ENCODE measurements at regions not wholly inside any gene's neighbourhood (a gene's known extent, or its start where the extent isn't known, plus 50 kb on each side); places are given as distances from the start of the nearest gene placed in this dataset.
A peak's percentile ranks its signal among the peaks of the same experiment; 100 is the strongest.

- TF ChIP-seq, protein P1, sequence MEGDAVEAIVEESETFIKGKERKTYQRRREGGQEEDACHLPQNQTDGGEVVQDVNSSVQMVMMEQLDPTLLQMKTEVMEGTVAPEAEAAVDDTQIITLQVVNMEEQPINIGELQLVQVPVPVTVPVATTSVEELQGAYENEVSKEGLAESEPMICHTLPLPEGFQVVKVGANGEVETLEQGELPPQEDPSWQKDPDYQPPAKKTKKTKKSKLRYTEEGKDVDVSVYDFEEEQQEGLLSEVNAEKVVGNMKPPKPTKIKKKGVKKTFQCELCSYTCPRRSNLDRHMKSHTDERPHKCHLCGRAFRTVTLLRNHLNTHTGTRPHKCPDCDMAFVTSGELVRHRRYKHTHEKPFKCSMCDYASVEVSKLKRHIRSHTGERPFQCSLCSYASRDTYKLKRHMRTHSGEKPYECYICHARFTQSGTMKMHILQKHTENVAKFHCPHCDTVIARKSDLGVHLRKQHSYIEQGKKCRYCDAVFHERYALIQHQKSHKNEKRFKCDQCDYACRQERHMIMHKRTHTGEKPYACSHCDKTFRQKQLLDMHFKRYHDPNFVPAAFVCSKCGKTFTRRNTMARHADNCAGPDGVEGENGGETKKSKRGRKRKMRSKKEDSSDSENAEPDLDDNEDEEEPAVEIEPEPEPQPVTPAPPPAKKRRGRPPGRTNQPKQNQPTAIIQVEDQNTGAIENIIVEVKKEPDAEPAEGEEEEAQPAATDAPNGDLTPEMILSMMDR (IDR thresholded peaks at IDR 0.05; ENCODE audit: insufficient read depth, low read length, poor library complexity, severe bottlenecking), result no peak
- Histone ChIP-seq H3K27me3 (ENCODE audit: control insufficient read depth, insufficient read depth, low read length) (no peaks in the 10 kb centered on the region), H3K36me3 (ENCODE audit: control insufficient read depth, insufficient read depth, low read length) (no peaks in the 10 kb centered on the region), H3K4me3 (ENCODE audit: low read depth, low read length) (no peak overlapping the region)
- no peak for DNase-seq (ENCODE audit: low read depth)
These were observed 643.8 kb upstream of the TENM4 start for GRCh38 chr11:80084608-80085007.

- DNase-seq (ENCODE audit: low read depth), result peak; percentile 14
These were observed 642.7 kb upstream of the TENM4 start for GRCh38 chr11:80083531-80083951.

GRCh38 chr11:80082406-80082805 lies 641.6 kb upstream of the TENM4 start:
- TF ChIP-seq, protein P1 (IDR thresholded peaks at IDR 0.05; ENCODE audit: insufficient read depth, low read length, poor library complexity, severe bottlenecking), result no peak
- Histone ChIP-seq H3K4me3 (ENCODE audit: low read depth, low read length) (no peak overlapping the region), H3K36me3 (ENCODE audit: control insufficient read depth, insufficient read depth, low read length) (no peaks in the 10 kb centered on the region), H3K27me3 (ENCODE audit: control insufficient read depth, insufficient read depth, low read length) (no peaks in the 10 kb centered on the region)
- no peak for DNase-seq (ENCODE audit: low read depth)

More at GRCh38 chr11:80083531-80083951, 642.7 kb upstream of the TENM4 start:
- no peaks in the 10 kb centered on the region for H3K27me3 ChIP-seq (ENCODE audit: control insufficient read depth, insufficient read depth, low read length)
- no peak overlapping the region for H3K4me3 ChIP-seq (ENCODE audit: low read depth, low read length)
- H3K36me3 ChIP-seq (ENCODE audit: control insufficient read depth, insufficient read depth, low read length), result no peaks in the 10 kb centered on the region
- TF ChIP-seq, protein P1 (IDR thresholded peaks at IDR 0.05; ENCODE audit: insufficient read depth, low read length, poor library complexity, severe bottlenecking), result no peak

DNA sequence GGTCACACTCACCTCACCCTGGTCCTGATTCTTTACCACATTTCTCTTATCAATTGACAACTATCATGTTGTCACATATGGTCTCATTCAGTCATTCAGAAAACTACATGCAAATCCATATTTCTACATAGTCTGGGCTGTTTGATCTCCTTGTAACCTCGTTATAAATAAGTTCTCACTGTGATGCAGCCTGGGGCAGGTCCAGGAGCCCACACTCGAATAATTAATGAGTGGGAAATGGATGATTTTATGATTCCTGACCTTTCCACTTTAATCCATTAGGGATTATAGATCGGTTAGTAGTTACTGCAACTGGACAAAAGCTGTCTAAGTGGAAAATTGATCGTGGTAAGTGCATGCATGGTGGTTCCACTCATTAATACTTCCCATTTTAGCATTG lies 636.3 kb upstream of the TENM4 start:
- H3K36me3 ChIP-seq (ENCODE audit: control insufficient read depth, insufficient read depth, low read length), result no peaks in the 10 kb centered on the region
- H3K27me3 ChIP-seq (ENCODE audit: control insufficient read depth, insufficient read depth, low read length), result no peaks in the 10 kb centered on the region
- TF ChIP-seq, protein P1 (IDR thresholded peaks at IDR 0.05; ENCODE audit: insufficient read depth, low read length, poor library complexity, severe bottlenecking), result no peak
- H3K4me3 ChIP-seq (ENCODE audit: low read depth, low read length), result no peak overlapping the region
- DNase-seq (ENCODE audit: low read depth), result no peak

DNA sequence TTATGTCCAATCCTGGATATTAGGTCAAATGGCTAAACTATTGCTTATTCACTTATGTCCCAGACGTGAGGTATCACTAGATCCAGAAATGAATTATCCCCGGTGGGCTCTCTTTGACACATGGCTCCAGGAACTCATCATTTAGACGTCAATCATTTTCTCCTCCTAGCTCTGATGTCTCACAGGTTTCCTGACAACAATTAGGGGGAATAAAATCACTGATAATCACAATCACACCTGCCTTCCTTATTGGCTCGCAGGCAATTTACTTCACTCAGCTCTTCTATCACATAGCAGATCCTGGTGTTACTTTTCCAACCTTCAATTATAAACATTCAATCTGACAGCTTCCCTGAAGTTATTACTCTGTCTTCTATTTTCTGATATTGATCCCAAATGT lies 634.0 kb upstream of the TENM4 start:
- Histone ChIP-seq H3K36me3 (ENCODE audit: control insufficient read depth, insufficient read depth, low read length) (no peaks in the 10 kb centered on the region), H3K27me3 (ENCODE audit: control insufficient read depth, insufficient read depth, low read length) (no peaks in the 10 kb centered on the region), H3K4me3 (ENCODE audit: low read depth, low read length) (no peak overlapping the region)
- TF ChIP-seq, protein P1 (IDR thresholded peaks at IDR 0.05; ENCODE audit: insufficient read depth, low read length, poor library complexity, severe bottlenecking), result no peak
- DNase-seq (ENCODE audit: low read depth), result no peak

DNA sequence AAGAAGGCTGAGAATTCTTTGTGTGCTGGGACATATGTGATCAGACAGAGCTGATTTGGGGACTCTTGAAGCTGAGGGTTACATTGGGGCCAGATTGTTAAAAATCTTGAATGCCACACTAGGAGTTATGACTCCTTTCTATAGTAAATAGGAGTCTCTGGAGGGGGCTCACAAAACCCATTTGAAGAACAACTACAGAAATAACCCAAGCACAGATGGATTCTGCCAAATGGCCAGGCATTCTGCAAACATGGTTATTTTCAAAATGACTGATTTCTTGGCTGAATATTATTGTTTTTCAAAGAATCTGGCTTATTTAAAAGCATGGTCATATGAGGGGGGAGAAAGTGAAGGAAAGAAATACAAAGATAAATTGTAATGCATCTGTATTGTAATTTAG lies 625.5 kb upstream of the TENM4 start:
- TF ChIP-seq, protein P1 (IDR thresholded peaks at IDR 0.05; ENCODE audit: insufficient read depth, low read length, poor library complexity, severe bottlenecking), result no peak
- no peak for DNase-seq (ENCODE audit: low read depth)

More for the DNA sequence above, 625.5 kb upstream of the TENM4 start:
- Histone ChIP-seq H3K4me3 (ENCODE audit: low read depth, low read length) (no peak overlapping the region), H3K27me3 (ENCODE audit: control insufficient read depth, insufficient read depth, low read length) (no peaks in the 10 kb centered on the region), H3K36me3 (ENCODE audit: control insufficient read depth, insufficient read depth, low read length) (no peaks in the 10 kb centered on the region)
